Osteoblast (primary cell): ENCODE measurements at regions not wholly inside any gene's neighbourhood (a gene's known extent, or its start where the extent isn't known, plus 50 kb on each side); places are given as distances from the start of the nearest gene placed in this dataset.

Source experiments
- DNase-seq: peaks from one replicate; pipeline ENCODE4 v3.0.0; 2011; ENCODE audit warnings: low spot score, mixed read lengths; ENCODE audit not compliant: insufficient read length; ENCODE audit errors: missing footprints
- H2AFZ ChIP-seq: 2 replicates; pipeline ENCODE4 v1.6.0; 2011; ENCODE audit warnings: mild to moderate bottlenecking, low read length
- H3K27ac ChIP-seq: 2 replicates; pipeline ENCODE4 v1.5.1; 2011; ENCODE audit warnings: mild to moderate bottlenecking, low read depth, low read length, moderate library complexity
- H3K27me3 ChIP-seq: 2 replicates; pipeline ENCODE4 v1.6.0; 2012; ENCODE audit warnings: mild to moderate bottlenecking, control low read depth, inconsistent platforms, low read length, moderate library complexity; ENCODE audit not compliant: insufficient read depth
- H3K36me3 ChIP-seq: 2 replicates; pipeline ENCODE4 v1.5.1; 2011; ENCODE audit warnings: mild to moderate bottlenecking, low read length, control low read depth, moderate library complexity; ENCODE audit not compliant: insufficient read depth
- H3K4me1 ChIP-seq: 2 replicates; pipeline ENCODE4 v1.5.1; 2011; ENCODE audit warnings: mild to moderate bottlenecking, low read length, control low read depth, moderate library complexity; ENCODE audit not compliant: insufficient read depth
- H3K4me2 ChIP-seq: 2 replicates; pipeline ENCODE4 v1.6.0; 2011; ENCODE audit warnings: mild to moderate bottlenecking, low read length; ENCODE audit not compliant: insufficient read depth
- H3K4me3 ChIP-seq: fragments of 200-600 bp; sonication (generic); 3 replicates; pipeline ENCODE4 v1.5.1; 2012; ENCODE audit warnings: mild to moderate bottlenecking, low read length, inconsistent platforms; ENCODE audit not compliant: insufficient read depth
- H3K79me2 ChIP-seq: 2 replicates; pipeline ENCODE4 v1.6.0; 2012; ENCODE audit warnings: mild to moderate bottlenecking, low read length, control low read depth, inconsistent platforms; ENCODE audit not compliant: insufficient read depth
- H3K9me3 ChIP-seq: 2 replicates; pipeline ENCODE4 v1.5.1; 2011; ENCODE audit warnings: low read depth, low read length, control low read depth
- H4K20me1 ChIP-seq: 2 replicates; pipeline ENCODE4 v1.6.0; 2012; ENCODE audit warnings: mild to moderate bottlenecking, low read length, control low read depth; ENCODE audit not compliant: insufficient read depth
- TF ChIP-seq, protein P1 (sequence below): IDR thresholded peaks from 2 replicates; pipeline ENCODE4 v1.5.1; 2011; ENCODE audit warnings: mild to moderate bottlenecking, low read depth, low read length, moderate library complexity; ENCODE audit errors: extremely low read depth

DNA sequence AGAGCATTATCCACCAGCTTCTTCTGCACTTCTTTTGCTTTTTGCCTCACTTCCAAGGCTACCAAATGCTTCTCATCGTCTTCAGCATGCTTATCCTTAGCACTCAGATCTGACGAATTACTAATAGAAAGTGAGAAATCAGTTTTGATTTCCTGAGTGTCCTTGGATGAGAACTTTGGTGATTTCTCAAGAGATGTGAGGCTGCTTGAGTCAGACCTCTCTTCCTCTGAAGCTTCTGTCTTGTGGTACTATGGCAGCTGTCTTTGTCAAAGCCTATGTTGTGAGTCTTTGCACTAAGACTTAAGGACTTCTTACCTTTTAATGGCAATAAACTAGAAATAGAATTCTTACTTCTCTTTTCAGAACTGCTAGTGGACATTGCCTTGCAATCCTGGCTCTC is 169.9 kb downstream of the CPE start:
- no peak overlapping the region for H2AFZ ChIP-seq
- no peaks in the 10 kb centered on the region for H3K4me1 ChIP-seq
- H3K79me2 ChIP-seq = no peaks in the 10 kb centered on the region
- no peak for DNase-seq
- no peaks in the 10 kb centered on the region for H3K9me3 ChIP-seq
- no peaks in the 10 kb centered on the region for H4K20me1 ChIP-seq
- H3K27ac ChIP-seq = no peak overlapping the region
- no peaks in the 10 kb centered on the region for H3K36me3 ChIP-seq
- TF ChIP-seq, protein P1, sequence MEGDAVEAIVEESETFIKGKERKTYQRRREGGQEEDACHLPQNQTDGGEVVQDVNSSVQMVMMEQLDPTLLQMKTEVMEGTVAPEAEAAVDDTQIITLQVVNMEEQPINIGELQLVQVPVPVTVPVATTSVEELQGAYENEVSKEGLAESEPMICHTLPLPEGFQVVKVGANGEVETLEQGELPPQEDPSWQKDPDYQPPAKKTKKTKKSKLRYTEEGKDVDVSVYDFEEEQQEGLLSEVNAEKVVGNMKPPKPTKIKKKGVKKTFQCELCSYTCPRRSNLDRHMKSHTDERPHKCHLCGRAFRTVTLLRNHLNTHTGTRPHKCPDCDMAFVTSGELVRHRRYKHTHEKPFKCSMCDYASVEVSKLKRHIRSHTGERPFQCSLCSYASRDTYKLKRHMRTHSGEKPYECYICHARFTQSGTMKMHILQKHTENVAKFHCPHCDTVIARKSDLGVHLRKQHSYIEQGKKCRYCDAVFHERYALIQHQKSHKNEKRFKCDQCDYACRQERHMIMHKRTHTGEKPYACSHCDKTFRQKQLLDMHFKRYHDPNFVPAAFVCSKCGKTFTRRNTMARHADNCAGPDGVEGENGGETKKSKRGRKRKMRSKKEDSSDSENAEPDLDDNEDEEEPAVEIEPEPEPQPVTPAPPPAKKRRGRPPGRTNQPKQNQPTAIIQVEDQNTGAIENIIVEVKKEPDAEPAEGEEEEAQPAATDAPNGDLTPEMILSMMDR = no peak
- H3K27me3 ChIP-seq = peaks cover 5% of the 10 kb centered on the region
- H3K4me3 ChIP-seq = no peak overlapping the region
- H3K4me2 ChIP-seq = no peak overlapping the region

DNA sequence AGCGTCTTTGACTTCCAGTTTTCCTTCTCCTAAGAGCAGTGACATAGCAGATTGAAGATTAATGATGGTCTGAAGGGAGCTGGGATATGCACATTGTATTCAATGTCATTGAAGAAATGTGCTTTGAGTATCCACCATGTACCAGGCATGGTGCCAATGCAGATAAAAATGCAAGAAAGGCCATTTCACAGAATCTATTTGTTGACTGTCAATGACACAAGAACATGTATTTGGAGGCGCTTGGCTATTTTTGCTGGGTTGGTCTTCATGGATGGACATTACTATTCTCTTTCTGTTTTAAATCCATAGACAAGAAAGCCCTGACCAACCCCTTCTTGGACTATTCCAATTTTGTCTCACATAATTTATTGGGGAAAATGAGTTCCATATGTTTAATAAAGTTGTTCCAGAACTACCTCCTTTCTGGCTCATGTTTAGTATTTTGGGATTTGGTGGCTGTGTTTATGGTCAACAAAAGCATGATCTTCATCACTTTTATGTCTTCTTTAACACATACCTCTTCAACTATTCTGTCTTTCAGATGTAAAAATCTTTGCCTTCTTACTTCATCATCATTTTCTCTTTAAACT is 174.5 kb downstream of the CPE start:
- no peak for DNase-seq
- no peaks in the 10 kb centered on the region for H3K9me3 ChIP-seq
- H3K4me3 ChIP-seq = no peak overlapping the region
- no peak overlapping the region for H3K27ac ChIP-seq
- no peaks in the 10 kb centered on the region for H4K20me1 ChIP-seq
- H2AFZ ChIP-seq = no peak overlapping the region
- no peaks in the 10 kb centered on the region for H3K4me1 ChIP-seq
- TF ChIP-seq, protein P1 = no peak
- no peak overlapping the region for H3K4me2 ChIP-seq
- H3K79me2 ChIP-seq = no peaks in the 10 kb centered on the region
- no peaks in the 10 kb centered on the region for H3K36me3 ChIP-seq
- no peaks in the 10 kb centered on the region for H3K27me3 ChIP-seq

DNA sequence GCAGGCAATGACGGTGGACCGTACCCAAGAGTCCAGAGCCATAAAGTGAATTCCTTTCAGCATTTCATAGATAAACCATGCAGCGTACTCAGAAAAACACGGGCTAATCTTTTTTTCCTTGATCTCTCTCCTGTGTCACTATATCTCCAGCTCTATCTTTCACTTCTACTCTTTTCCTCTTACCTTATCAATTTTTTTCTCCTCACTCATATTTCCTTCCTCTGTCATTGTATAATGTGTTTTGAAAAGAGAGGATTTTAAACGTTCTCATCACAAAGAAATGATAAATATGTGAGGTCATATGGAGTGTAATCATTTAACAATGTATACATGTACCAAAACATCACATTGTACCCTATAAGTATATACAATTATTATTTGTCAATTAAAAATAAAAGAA is 176.5 kb downstream of the CPE start:
- Histone ChIP-seq H3K79me2 (no peaks in the 10 kb centered on the region), H3K9me3 (no peaks in the 10 kb centered on the region), H3K4me1 (no peaks in the 10 kb centered on the region), H4K20me1 (no peaks in the 10 kb centered on the region), H2AFZ (no peak overlapping the region), H3K4me3 (no peak overlapping the region), H3K27ac (no peak overlapping the region), H3K27me3 (no peaks in the 10 kb centered on the region), H3K36me3 (no peaks in the 10 kb centered on the region), H3K4me2 (no peak overlapping the region)
- no peak for DNase-seq
- TF ChIP-seq, protein P1 = no peak

DNA sequence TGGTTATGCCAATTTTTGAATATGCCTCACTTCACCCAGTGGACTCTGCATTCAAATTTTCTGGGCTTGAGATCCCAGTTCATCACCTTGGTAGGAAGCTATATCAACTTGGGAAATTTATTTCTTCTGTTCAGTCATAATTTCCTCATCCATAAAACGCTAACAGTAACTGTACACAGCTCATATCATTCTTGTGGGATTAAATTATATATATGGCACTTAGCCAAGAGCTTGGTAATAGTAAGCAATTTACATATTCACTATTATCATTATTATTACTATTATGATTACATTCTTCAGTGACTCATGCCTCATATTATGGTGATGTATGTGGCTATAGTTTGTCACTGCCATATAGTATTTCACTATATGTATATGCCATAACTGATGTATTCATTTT is 177.6 kb downstream of the CPE start:
- Histone ChIP-seq H4K20me1 (no peaks in the 10 kb centered on the region), H3K27me3 (no peaks in the 10 kb centered on the region), H3K36me3 (no peaks in the 10 kb centered on the region), H3K4me3 (no peak overlapping the region), H3K9me3 (no peaks in the 10 kb centered on the region), H3K4me1 (peaks cover 4% of the 10 kb centered on the region), H2AFZ (no peak overlapping the region), H3K79me2 (no peaks in the 10 kb centered on the region), H3K27ac (no peak overlapping the region), H3K4me2 (no peak overlapping the region)
- DNase-seq = no peak
- TF ChIP-seq, protein P1 = no peak
